ENCODE measurements at regions not wholly inside any gene's neighbourhood (a gene's known extent, or its start where the extent isn't known, plus 50 kb on each side); places are given as distances from the start of the nearest gene placed in this dataset.
A peak's percentile ranks its signal among the peaks of the same experiment; 100 is the strongest.

DNA sequence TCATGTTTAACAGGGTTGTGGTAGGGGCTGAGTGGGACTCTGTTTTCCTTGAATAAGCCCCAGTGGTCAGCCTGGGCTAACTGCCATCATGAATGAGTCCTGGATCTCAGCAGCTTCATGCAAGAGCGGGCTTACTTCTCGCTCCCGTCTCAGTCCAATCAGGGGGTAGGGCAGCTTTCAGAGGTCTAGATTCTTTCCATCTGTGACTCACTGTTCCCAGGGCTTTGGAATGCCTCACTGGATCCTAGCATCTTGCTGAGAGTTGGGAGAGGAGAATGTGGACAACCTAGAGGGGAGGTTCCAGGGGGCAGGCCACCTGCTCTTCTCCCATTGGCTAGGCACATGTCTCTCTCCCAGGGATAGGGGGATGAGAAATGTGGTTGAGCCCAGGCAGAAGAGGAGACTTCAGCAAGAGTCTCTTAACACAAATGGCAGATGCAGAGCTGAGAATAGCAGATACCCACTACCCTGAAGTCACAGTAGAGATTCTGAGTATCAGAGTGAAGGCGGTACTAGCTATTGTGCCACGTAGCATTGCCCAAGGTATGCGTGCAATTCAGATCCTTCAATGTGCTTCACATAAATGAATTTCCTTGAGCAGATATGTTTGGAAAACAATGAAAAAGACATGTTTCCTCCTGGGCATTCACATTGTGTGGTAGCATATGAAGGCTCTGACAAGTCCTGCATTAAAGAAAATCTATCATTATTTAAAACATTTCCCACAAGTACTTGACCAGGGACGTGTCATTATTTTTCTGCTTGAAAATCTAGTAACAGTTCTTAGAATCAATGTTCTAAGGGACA is 257.7 kb upstream of the PROK2 start:
- H3K9me3 ChIP-seq (ENCODE audit: low read depth): no peaks in the 10 kb centered on the region
- H3K4me2 ChIP-seq: no peak overlapping the region
- no peak for TF ChIP-seq EZH2 (IDR thresholded peaks at IDR 0.05; ENCODE audit: borderline replicate concordance)
- TF ChIP-seq EZH2phosphoT487 (IDR thresholded peaks at IDR 0.05; ENCODE audit: low read depth, severe bottlenecking, unreplicated experiment): no peak
- TF ChIP-seq, protein P1, sequence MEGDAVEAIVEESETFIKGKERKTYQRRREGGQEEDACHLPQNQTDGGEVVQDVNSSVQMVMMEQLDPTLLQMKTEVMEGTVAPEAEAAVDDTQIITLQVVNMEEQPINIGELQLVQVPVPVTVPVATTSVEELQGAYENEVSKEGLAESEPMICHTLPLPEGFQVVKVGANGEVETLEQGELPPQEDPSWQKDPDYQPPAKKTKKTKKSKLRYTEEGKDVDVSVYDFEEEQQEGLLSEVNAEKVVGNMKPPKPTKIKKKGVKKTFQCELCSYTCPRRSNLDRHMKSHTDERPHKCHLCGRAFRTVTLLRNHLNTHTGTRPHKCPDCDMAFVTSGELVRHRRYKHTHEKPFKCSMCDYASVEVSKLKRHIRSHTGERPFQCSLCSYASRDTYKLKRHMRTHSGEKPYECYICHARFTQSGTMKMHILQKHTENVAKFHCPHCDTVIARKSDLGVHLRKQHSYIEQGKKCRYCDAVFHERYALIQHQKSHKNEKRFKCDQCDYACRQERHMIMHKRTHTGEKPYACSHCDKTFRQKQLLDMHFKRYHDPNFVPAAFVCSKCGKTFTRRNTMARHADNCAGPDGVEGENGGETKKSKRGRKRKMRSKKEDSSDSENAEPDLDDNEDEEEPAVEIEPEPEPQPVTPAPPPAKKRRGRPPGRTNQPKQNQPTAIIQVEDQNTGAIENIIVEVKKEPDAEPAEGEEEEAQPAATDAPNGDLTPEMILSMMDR (IDR thresholded peaks at IDR 0.05; ENCODE audit: poor library complexity): no peak
- H2AFZ ChIP-seq: no peak overlapping the region
- H3K4me1 ChIP-seq (ENCODE audit: insufficient read depth): no peaks in the 10 kb centered on the region
- no peaks in the 10 kb centered on the region for H3K27me3 ChIP-seq
- no peaks in the 10 kb centered on the region for H3K36me3 ChIP-seq (replicated peaks; ENCODE audit: insufficient read depth, low read depth)
- no peaks in the 10 kb centered on the region for H3K9me2 ChIP-seq (replicated peaks; ENCODE audit: insufficient read depth)
- no peaks in the 10 kb centered on the region for H4K20me1 ChIP-seq (ENCODE audit: insufficient read depth, poor library complexity, severe bottlenecking)
- no peak overlapping the region for H3K27ac ChIP-seq
- peak; percentile 47 for DNase-seq (ENCODE audit: low spot score)
- 88% methylated on average over 7 of the region's 7 CpGs for WGBS (ENCODE audit: low lambda C conversion rate, missing lambda C conversion rate)
- no peak overlapping the region for H3K4me3 ChIP-seq
- no peaks in the 10 kb centered on the region for H3K79me2 ChIP-seq

DNA sequence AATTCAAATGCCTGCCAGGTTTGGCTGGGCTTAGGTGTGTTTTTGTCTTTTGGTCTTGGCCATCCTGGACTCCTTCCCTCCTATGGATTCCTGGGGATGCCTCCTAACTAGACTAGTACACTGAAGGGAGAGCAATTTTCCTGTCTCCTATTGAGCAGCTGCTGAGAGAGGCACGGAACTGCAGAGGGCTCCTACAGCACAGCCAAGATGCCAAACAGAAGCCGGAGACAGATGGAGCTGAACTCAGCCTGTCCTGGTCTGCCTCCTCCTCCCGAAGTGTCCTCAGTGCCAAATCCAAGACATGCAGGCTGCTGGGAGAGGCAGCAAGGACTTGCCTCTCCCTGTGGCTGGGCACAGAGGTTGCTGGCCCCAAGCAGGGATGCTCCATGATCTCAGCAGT is 256.6 kb upstream of the PROK2 start:
- H3K27ac ChIP-seq: no peak overlapping the region
- H3K36me3 ChIP-seq (replicated peaks; ENCODE audit: insufficient read depth, low read depth): no peaks in the 10 kb centered on the region
- no peaks in the 10 kb centered on the region for H3K4me1 ChIP-seq (ENCODE audit: insufficient read depth)
- no peak overlapping the region for H3K4me2 ChIP-seq
- peak; percentile 40 for DNase-seq (ENCODE audit: low spot score)
- no peak overlapping the region for H2AFZ ChIP-seq
- H3K79me2 ChIP-seq: no peaks in the 10 kb centered on the region
- H3K9me2 ChIP-seq (replicated peaks; ENCODE audit: insufficient read depth): no peaks in the 10 kb centered on the region
- no peak overlapping the region for H3K4me3 ChIP-seq
- TF ChIP-seq, protein P1 (IDR thresholded peaks at IDR 0.05; ENCODE audit: poor library complexity): peak; percentile 26
- TF ChIP-seq EZH2phosphoT487 (IDR thresholded peaks at IDR 0.05; ENCODE audit: low read depth, severe bottlenecking, unreplicated experiment): no peak
- 39% methylated on average over 3 of the region's 3 CpGs for WGBS (ENCODE audit: low lambda C conversion rate, missing lambda C conversion rate)
- no peaks in the 10 kb centered on the region for H3K9me3 ChIP-seq (ENCODE audit: low read depth)
- H4K20me1 ChIP-seq (ENCODE audit: insufficient read depth, poor library complexity, severe bottlenecking): no peaks in the 10 kb centered on the region
- no peaks in the 10 kb centered on the region for H3K27me3 ChIP-seq

DNA sequence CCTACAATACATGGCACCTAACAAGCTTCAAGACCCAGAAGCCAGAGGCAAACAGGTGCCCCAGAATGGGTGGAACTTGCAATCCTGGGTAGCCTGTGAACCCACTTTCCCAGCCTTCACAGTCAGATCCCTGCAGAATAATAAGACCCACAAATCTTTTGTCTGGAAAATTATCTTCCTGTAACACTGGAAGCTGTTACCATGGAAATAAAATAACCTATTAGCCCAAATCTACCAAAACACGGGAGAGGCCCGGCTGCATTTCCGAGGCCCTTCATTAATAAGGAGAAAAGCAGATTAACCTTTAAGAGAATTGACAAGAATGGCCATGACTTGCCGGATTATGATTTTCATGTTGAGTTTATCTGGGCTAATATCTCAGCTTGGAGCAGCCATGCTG is 256.1 kb upstream of the PROK2 start:
- Histone ChIP-seq H3K9me2 (replicated peaks; ENCODE audit: insufficient read depth) (no peaks in the 10 kb centered on the region), H3K79me2 (no peaks in the 10 kb centered on the region), H3K4me1 (ENCODE audit: insufficient read depth) (no peaks in the 10 kb centered on the region), H3K27me3 (no peaks in the 10 kb centered on the region), H3K4me3 (no peak overlapping the region), H3K27ac (no peak overlapping the region), H3K36me3 (replicated peaks; ENCODE audit: insufficient read depth, low read depth) (no peaks in the 10 kb centered on the region), H2AFZ (no peak overlapping the region), H4K20me1 (ENCODE audit: insufficient read depth, poor library complexity, severe bottlenecking) (no peaks in the 10 kb centered on the region), H3K9me3 (ENCODE audit: low read depth) (no peaks in the 10 kb centered on the region), H3K4me2 (no peak overlapping the region)
- no peak for DNase-seq (ENCODE audit: low spot score)
- 89% methylated on average over 4 of the region's 4 CpGs for WGBS (ENCODE audit: low lambda C conversion rate, missing lambda C conversion rate)
- no peak for TF ChIP-seq EZH2 (IDR thresholded peaks at IDR 0.05; ENCODE audit: borderline replicate concordance)
- no peak for TF ChIP-seq EZH2phosphoT487 (IDR thresholded peaks at IDR 0.05; ENCODE audit: low read depth, severe bottlenecking, unreplicated experiment)
- TF ChIP-seq, protein P1 (IDR thresholded peaks at IDR 0.05; ENCODE audit: poor library complexity): no peak

Measured in hepatocyte (in vitro differentiated cells).